GM20431 (cell line): ENCODE measurements at regions not wholly inside any gene's neighbourhood (a gene's known extent, or its start where the extent isn't known, plus 50 kb on each side); places are given as distances from the start of the nearest gene placed in this dataset.

ENCODE experiments used
- in situ Hi-C: fragments of 300-500 bp; cut with MseI, MboI; formaldehyde crosslinking; loops from one replicate; pipeline ENCODE4 v1.15.0; 2020; ENCODE audit warnings: low sequenced_read_pairs; ENCODE audit not compliant: unreplicated experiment

- in situ Hi-C loops, result no loop called here
These were observed 251.6 kb downstream of the GALR1 start for GRCh38 chr18:77501266-77501665.

GRCh38 chr18:77505499-77505898 lies 255.9 kb downstream of the GALR1 start:
- in situ Hi-C loops, result no loop called here

- in situ Hi-C loops, result no loop called here
These were observed 262.5 kb downstream of the GALR1 start for GRCh38 chr18:77512152-77512551.

- in situ Hi-C loops, result no loop called here
These were observed 268.3 kb downstream of the GALR1 start for GRCh38 chr18:77517901-77518300.

GRCh38 chr18:77520767-77521166 lies 271.1 kb downstream of the GALR1 start:
- in situ Hi-C loops, result no loop called here

- in situ Hi-C loops, result no loop called here
These were observed 272.5 kb downstream of the GALR1 start for GRCh38 chr18:77522051-77522675.

GRCh38 chr18:77524909-77525308 lies 275.3 kb downstream of the GALR1 start:
- in situ Hi-C loops, result no loop called here

GRCh38 chr18:77526962-77527361 lies 277.3 kb downstream of the GALR1 start:
- in situ Hi-C loops, result no loop called here

GRCh38 chr18:77528872-77529271 lies 279.2 kb downstream of the GALR1 start:
- in situ Hi-C loops, result no loop called here

- in situ Hi-C loops, result no loop called here
These were observed 280.0 kb downstream of the GALR1 start for GRCh38 chr18:77529492-77530176.

- in situ Hi-C loops, result no loop called here
These were observed 281.1 kb downstream of the GALR1 start for GRCh38 chr18:77530732-77531131.

- in situ Hi-C loops, result no loop called here
These were observed 290.2 kb downstream of the GALR1 start for GRCh38 chr18:77539860-77540259.

- in situ Hi-C loops, result no loop called here
These were observed 295.1 kb downstream of the GALR1 start for GRCh38 chr18:77544792-77545191.

- in situ Hi-C loops, result no loop called here
These were observed 298.1 kb downstream of the GALR1 start for GRCh38 chr18:77547757-77548156.

GRCh38 chr18:77548790-77549420 lies 299.3 kb downstream of the GALR1 start:
- in situ Hi-C loops, result no loop called here

GRCh38 chr18:77550625-77551024 lies 301.0 kb downstream of the GALR1 start:
- in situ Hi-C loops, result no loop called here

- in situ Hi-C loops, result no loop called here
These were observed 301.4 kb downstream of the GALR1 start for GRCh38 chr18:77551055-77551454.

- in situ Hi-C loops, result no loop called here
These were observed 303.3 kb downstream of the GALR1 start for GRCh38 chr18:77552945-77553344.

- in situ Hi-C loops, result no loop called here
These were observed 304.4 kb downstream of the GALR1 start for GRCh38 chr18:77554061-77554460.

- in situ Hi-C loops, result no loop called here
These were observed 307.5 kb downstream of the GALR1 start for GRCh38 chr18:77557046-77557587.

GRCh38 chr18:77559274-77559910 lies 309.7 kb downstream of the GALR1 start:
- in situ Hi-C loops, result no loop called here
